HEK293T (cell line): ENCODE measurements at regions not wholly inside any gene's neighbourhood (a gene's known extent, or its start where the extent isn't known, plus 50 kb on each side); places are given as distances from the start of the nearest gene placed in this dataset.
"Not testable (repeated sequence)": the region's sequence is repeated elsewhere in the genome, so short reads cannot be mapped to it uniquely, and the experiment has no call there.

Experiments used
- CTCF ChIA-PET: fragments of 350-600 bp; formaldehyde crosslinking; extraction: SDS; loops from one replicate; lab custom pipeline; 2021; ENCODE audit warnings: antibody characterized with exemption, inconsistent platforms; lab: Yijun Ruan, JAX
- POLR2A ChIA-PET: fragments of 350-600 bp; formaldehyde crosslinking; extraction: SDS; loops from one replicate; lab custom pipeline; 2020; ENCODE audit warnings: antibody characterized with exemption, inconsistent platforms; lab: Yijun Ruan, JAX
- DNase-seq: peaks from one replicate; pipeline ENCODE4 v3.0.0; 2012; ENCODE audit warnings: mixed read lengths; ENCODE audit errors: extremely low spot score
- ARNT ChIP-seq: fragments of 450-650 bp; IDR thresholded peaks from 2 replicates; pipeline ENCODE4 v1.6.1; 2017; ENCODE audit warnings: mild to moderate bottlenecking
- BHLHE40 ChIP-seq: fragments of 450-650 bp; IDR thresholded peaks from 2 replicates; pipeline ENCODE4 v1.6.1; 2016; ENCODE audit warnings: mild to moderate bottlenecking, moderate library complexity, borderline replicate concordance
- CTBP1 ChIP-seq: fragments of 450-650 bp; IDR thresholded peaks from 2 replicates; pipeline ENCODE4 v1.6.1; 2016; ENCODE audit warnings: borderline replicate concordance
- ELF4 ChIP-seq: fragments of 450-650 bp; IDR thresholded peaks from 2 replicates; pipeline ENCODE4 v1.6.1; 2017; ENCODE audit warnings: antibody characterized with exemption
- FOXA1 ChIP-seq: fragments of 450-650 bp; IDR thresholded peaks from 2 replicates; pipeline ENCODE4 v1.6.1; 2016; ENCODE audit warnings: mild to moderate bottlenecking
- FOXK2 ChIP-seq: fragments of 450-650 bp; IDR thresholded peaks from 2 replicates; pipeline ENCODE4 v1.6.1; 2016; ENCODE audit warnings: mild to moderate bottlenecking
- FOXM1 ChIP-seq: fragments of 450-650 bp; IDR thresholded peaks from 2 replicates; pipeline ENCODE4 v1.6.1; 2017; ENCODE audit warnings: mild to moderate bottlenecking, borderline replicate concordance
- HDGF ChIP-seq: fragments of 450-650 bp; IDR thresholded peaks from 2 replicates; pipeline ENCODE4 v1.6.1; 2017; ENCODE audit warnings: antibody characterized with exemption, borderline replicate concordance
- L3MBTL2 ChIP-seq: fragments of 450-650 bp; conservative IDR thresholded peaks from 2 replicates; pipeline ENCODE4 v1.6.1; 2016; ENCODE audit warnings: mild to moderate bottlenecking
- LEF1 ChIP-seq: fragments of 450-650 bp; IDR thresholded peaks from 2 replicates; pipeline ENCODE4 v1.6.1; 2017; ENCODE audit warnings: mild to moderate bottlenecking, borderline replicate concordance
- NFRKB ChIP-seq: fragments of 450-650 bp; IDR thresholded peaks from 2 replicates; pipeline ENCODE4 v1.6.1; 2016; ENCODE audit warnings: mild to moderate bottlenecking, moderate library complexity
- SP1 ChIP-seq: fragments of 450-650 bp; IDR thresholded peaks from 2 replicates; pipeline ENCODE4 v1.6.1; 2017
- SUZ12 ChIP-seq: fragments of 450-650 bp; IDR thresholded peaks from 2 replicates; pipeline ENCODE4 v1.6.1; 2016; ENCODE audit warnings: mild to moderate bottlenecking
- TARDBP ChIP-seq: fragments of 450-650 bp; IDR thresholded peaks from 2 replicates; pipeline ENCODE4 v1.6.1; 2016
- ZNF384 ChIP-seq: fragments of 450-650 bp; IDR thresholded peaks from 2 replicates; pipeline ENCODE4 v1.6.1; 2016
- TF ChIP-seq, protein P1 (sequence below): fragments of 450-650 bp; IDR thresholded peaks from 2 replicates; pipeline ENCODE4 v1.6.1; 2016

DNA sequence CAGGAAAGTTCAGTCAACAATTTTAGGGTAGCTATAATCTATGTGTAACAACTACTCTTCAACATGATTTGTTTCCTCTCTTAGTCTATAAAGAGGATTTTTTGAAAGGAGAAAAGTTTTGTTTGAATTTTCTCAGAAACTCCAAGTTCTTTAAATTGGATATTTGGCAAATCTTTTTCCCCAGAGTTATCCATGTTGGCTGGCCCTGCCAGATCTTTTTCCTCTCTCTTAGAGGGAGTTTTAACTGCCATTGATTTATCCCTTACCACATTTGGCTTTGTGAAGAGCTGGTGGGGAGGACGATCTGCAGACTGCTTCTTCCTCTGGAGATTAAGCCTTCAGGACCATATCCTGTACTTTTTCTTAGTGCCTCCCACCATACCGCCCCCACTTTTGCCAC is 64.9 kb upstream of the ROPN1 start:
- no peak for DNase-seq
- ChIA-PET POLR2A (no interaction called here), CTCF (no interaction called here)
- no peak for TF ChIP-seq FOXA1
- no peak for TF ChIP-seq L3MBTL2
- no peak for TF ChIP-seq CTBP1
- no peak for TF ChIP-seq ZNF384
- TF ChIP-seq SUZ12, result no peak
- TF ChIP-seq ELF4, result no peak
- no peak for TF ChIP-seq BHLHE40
- no peak for TF ChIP-seq ARNT
- no peak for TF ChIP-seq HDGF
- TF ChIP-seq SP1, result no peak
- no peak for TF ChIP-seq NFRKB
- TF ChIP-seq FOXM1, result no peak
- TF ChIP-seq, protein P1, sequence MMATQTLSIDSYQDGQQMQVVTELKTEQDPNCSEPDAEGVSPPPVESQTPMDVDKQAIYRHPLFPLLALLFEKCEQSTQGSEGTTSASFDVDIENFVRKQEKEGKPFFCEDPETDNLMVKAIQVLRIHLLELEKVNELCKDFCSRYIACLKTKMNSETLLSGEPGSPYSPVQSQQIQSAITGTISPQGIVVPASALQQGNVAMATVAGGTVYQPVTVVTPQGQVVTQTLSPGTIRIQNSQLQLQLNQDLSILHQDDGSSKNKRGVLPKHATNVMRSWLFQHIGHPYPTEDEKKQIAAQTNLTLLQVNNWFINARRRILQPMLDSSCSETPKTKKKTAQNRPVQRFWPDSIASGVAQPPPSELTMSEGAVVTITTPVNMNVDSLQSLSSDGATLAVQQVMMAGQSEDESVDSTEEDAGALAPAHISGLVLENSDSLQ, result no peak
- no peak for TF ChIP-seq LEF1
- TF ChIP-seq FOXK2, result no peak
- TF ChIP-seq TARDBP, result no peak

DNA sequence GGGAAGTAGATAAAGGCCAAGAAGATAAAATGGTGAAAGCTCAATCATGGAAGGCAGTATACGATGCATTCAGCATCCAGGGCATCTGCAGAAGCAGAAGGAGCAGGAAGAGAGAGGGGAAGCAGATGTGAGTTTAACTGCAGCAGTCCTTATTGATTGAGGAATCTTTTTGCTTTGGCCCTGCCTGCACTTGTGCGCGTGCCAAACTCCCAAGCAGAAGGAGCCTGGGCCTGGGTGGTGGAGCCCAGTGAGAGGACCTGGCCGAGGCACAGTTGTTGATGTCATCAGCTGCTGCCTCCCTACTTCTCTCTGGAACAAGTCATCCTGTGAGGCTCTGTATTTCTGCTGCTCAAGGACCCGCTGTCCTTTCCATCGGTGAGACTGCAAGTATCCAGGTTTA is 65.5 kb upstream of the ROPN1 start:
- ChIA-PET CTCF (no interaction called here), POLR2A (no interaction called here)
- DNase-seq, result no peak
- TF ChIP-seq L3MBTL2, result no peak
- no peak for TF ChIP-seq CTBP1
- no peak for TF ChIP-seq ZNF384
- no peak for TF ChIP-seq TARDBP
- TF ChIP-seq NFRKB, result no peak
- TF ChIP-seq ELF4, result no peak
- no peak for TF ChIP-seq LEF1
- TF ChIP-seq, protein P1, result no peak
- TF ChIP-seq FOXM1, result no peak
- TF ChIP-seq ARNT, result no peak
- no peak for TF ChIP-seq BHLHE40
- TF ChIP-seq FOXA1, result no peak
- no peak for TF ChIP-seq HDGF

GRCh38 chr3:124059580-124059979 is 67.7 kb upstream of the ROPN1 start:
- TF ChIP-seq ELF4, result no peak
- no peak for TF ChIP-seq FOXM1
- no peak for TF ChIP-seq TARDBP
- TF ChIP-seq BHLHE40, result no peak
- no peak for TF ChIP-seq CTBP1
- TF ChIP-seq, protein P1, result no peak
- TF ChIP-seq NFRKB, result no peak
- TF ChIP-seq SP1, result no peak
- no peak for TF ChIP-seq HDGF
- TF ChIP-seq L3MBTL2, result no peak
- TF ChIP-seq SUZ12, result no peak
- no peak for TF ChIP-seq FOXK2
- TF ChIP-seq ZNF384, result no peak
- no peak for TF ChIP-seq LEF1
- no peak for TF ChIP-seq FOXA1
- TF ChIP-seq ARNT, result no peak
- no peak for DNase-seq
- ChIA-PET CTCF (no interaction called here), POLR2A (no interaction called here)

- no peak for DNase-seq
- CTCF ChIA-PET, result interaction anchor here (1.1 kb wide), 1 partner anchor 30 kb away, joined by 9 read pairs; the partner anchor contains the start of gene KALRN
- POLR2A ChIA-PET, result interaction anchor here (1.8 kb wide), 1 partner anchor 30 kb away, joined by 5 read pairs; the partner anchor contains the start of gene KALRN
- TF ChIP-seq ZNF384 (no peak), HDGF (no peak), L3MBTL2 (no peak), SP1 (no peak), LEF1 (no peak)
Observed at GRCh38 chr3:124063197-124063909, 71.4 kb upstream of the ROPN1 start.

GRCh38 chr3:124064050-124064449 is 72.1 kb upstream of the ROPN1 start:
- ChIA-PET CTCF (interaction anchor here (1.1 to 1.6 kb wide), 2 partner anchors 15 to 31 kb away, joined by 7 to 9 read pairs; partner anchors contain the start of gene KALRN), POLR2A (interaction anchor here (1.8 kb wide), 1 partner anchor 31 kb away, joined by 5 read pairs; the partner anchor contains the start of gene KALRN)
- TF ChIP-seq FOXM1 (no peak), CTBP1 (no peak), HDGF (no peak), FOXA1 (no peak), L3MBTL2 (no peak), LEF1 (no peak), ELF4 (no peak), BHLHE40 (no peak), SUZ12 (no peak), TARDBP (no peak), FOXK2 (no peak), NFRKB (no peak), ARNT (no peak), ZNF384 (no peak), SP1 (no peak)
- TF ChIP-seq, protein P1, result no peak
- DNase-seq, result no peak

DNA sequence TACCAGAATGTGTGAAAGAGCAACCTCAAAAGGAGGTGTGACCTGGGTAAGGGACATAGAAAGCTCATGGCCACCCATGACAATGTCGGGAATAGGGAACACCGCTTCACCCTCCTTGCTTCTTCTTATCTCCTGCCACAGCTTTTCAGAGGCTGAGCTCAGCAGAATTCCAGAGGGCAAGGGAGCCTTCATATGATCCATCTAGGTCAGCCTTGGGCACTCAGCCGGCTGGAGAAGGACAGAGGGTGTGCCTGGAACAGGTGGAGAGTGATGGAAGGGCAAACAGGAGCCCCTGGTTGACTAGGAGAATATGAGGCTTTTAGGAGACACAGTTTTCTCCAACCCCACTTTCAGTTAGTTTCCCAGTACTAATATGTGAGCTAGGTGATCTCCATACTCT is 74.6 kb upstream of the ROPN1 start:
- DNase-seq, POLR2A ChIA-PET: not testable (repeated sequence)
- CTCF ChIA-PET, result interaction anchor here (0.6 kb wide), 1 partner anchor 339 kb away, joined by 3 read pairs; no protein-coding TSS in a partner anchor

GRCh38 chr3:124069706-124070105 is 77.8 kb upstream of the ROPN1 start:
- POLR2A ChIA-PET, CTCF ChIA-PET, DNase-seq: not testable (repeated sequence)

DNA sequence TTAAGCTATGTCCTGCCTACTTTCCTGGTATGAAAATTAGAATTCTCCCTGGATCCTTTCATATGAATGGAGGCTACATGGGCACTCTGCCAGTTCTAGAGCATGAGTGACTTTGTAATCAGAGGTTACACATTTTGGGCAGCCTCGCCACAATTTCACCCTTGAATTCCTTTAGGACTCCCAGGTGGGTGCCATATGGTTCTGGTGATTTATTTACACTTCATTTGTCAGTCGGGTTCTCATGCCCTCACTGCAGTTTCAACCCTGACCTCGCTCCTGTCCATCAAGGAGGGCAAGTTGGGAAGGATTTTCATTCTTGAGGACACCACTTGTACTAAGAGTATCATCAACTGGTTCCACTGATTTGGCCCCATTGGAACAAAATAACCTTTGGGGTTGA is 83.2 kb upstream of the ROPN1 start:
- POLR2A ChIA-PET, DNase-seq: not testable (repeated sequence)
- CTCF ChIA-PET, result interaction anchor here (0.6 to 2.4 kb wide), 3 partner anchors 42 to 172 kb away, joined by 3 to 6 read pairs (median 3); partner anchors contain the start of gene KALRN
